GM12873 (cell line): ENCODE measurements at regions not wholly inside any gene's neighbourhood (a gene's known extent, or its start where the extent isn't known, plus 50 kb on each side); places are given as distances from the start of the nearest gene placed in this dataset.

Experiments
- CTCF ChIP-seq: IDR thresholded peaks from 2 replicates; pipeline ENCODE4 v1.5.1; 2012; ENCODE audit warnings: low read depth, mild to moderate bottlenecking, moderate library complexity, low read length, control low read depth; ENCODE audit not compliant: insufficient read depth; ENCODE audit errors: missing control alignments

- TF ChIP-seq CTCF = no peak
Measured at GRCh38 chr2:7816944-7817343, 864.9 kb upstream of the ID2 start.

- TF ChIP-seq CTCF = no peak
Measured at GRCh38 chr2:7819316-7819715, 862.5 kb upstream of the ID2 start.

- no peak for TF ChIP-seq CTCF
Measured at GRCh38 chr2:7819850-7820249, 862.0 kb upstream of the ID2 start.

GRCh38 chr2:7824211-7824610, 857.6 kb upstream of the ID2 start:
- no peak for TF ChIP-seq CTCF

- no peak for TF ChIP-seq CTCF
Measured at GRCh38 chr2:7825591-7826312, 856.1 kb upstream of the ID2 start.

- no peak for TF ChIP-seq CTCF
Measured at GRCh38 chr2:7826656-7827055, 855.2 kb upstream of the ID2 start.

- TF ChIP-seq CTCF = no peak
Measured at GRCh38 chr2:7829241-7829640, 852.6 kb upstream of the ID2 start.
